Keratinocyte (primary cell): ENCODE measurements at regions not wholly inside any gene's neighbourhood (a gene's known extent, or its start where the extent isn't known, plus 50 kb on each side); places are given as distances from the start of the nearest gene placed in this dataset.

Experiments used
- DNase-seq: peaks from one replicate; pipeline ENCODE4 v3.0.0-alpha.2; 2011; ENCODE audit warnings: low read depth, missing footprints, low spot score
- FAIRE-seq: peaks from 2 replicates; lab custom pipeline; 2011; peaks lifted over from hg19 to GRCh38; lab: Jason Lieb, UNC
- H2AFZ ChIP-seq: 2 replicates; pipeline ENCODE4 v1.6.0; 2012; ENCODE audit warnings: low read length, control low read depth, inconsistent platforms; ENCODE audit not compliant: control insufficient read depth
- H3K27ac ChIP-seq: 2 replicates; pipeline ENCODE4 v1.5.1; 2011; ENCODE audit warnings: low read length; ENCODE audit not compliant: control insufficient read depth, insufficient read depth
- H3K27me3 ChIP-seq: 3 replicates; pipeline ENCODE4 v1.6.0; 2011; ENCODE audit warnings: low read length; ENCODE audit not compliant: control insufficient read depth, insufficient read depth; ENCODE audit errors: extremely low read depth
- H3K36me3 ChIP-seq, 2 experiments: 2 replicates in 1 of 2; 3 replicates in 1 of 2; pipeline ENCODE4 v1.5.1; 2011; ENCODE audit warnings: low read length in 2 of 2, mild to moderate bottlenecking in 1 of 2; ENCODE audit not compliant: control insufficient read depth in 2 of 2, insufficient read depth in 2 of 2; ENCODE audit errors: extremely low read depth in 1 of 2
- H3K4me1 ChIP-seq: 3 replicates; pipeline ENCODE4 v1.5.1; 2011; ENCODE audit warnings: low read length; ENCODE audit not compliant: control insufficient read depth, insufficient read depth; ENCODE audit errors: extremely low read depth
- H3K4me2 ChIP-seq: 3 replicates; pipeline ENCODE4 v1.6.0; 2011; ENCODE audit warnings: low read depth, low read length; ENCODE audit not compliant: control insufficient read depth, insufficient read depth; ENCODE audit errors: extremely low read depth
- H3K4me3 ChIP-seq, 3 experiments: fragments of 200-600 bp in 1 of 3; sonication (generic) in 1 of 3; 2 replicates in 2 of 3; 3 replicates in 1 of 3; pipeline ENCODE4 v1.5.1; 2011 to 2016; ENCODE audit warnings: low read length in 3 of 3, mild to moderate bottlenecking in 3 of 3, control low read depth in 2 of 3, inconsistent platforms in 1 of 3, low read depth in 1 of 3, mixed read lengths in 1 of 3, mixed run types in 1 of 3, moderate library complexity in 1 of 3; ENCODE audit not compliant: control insufficient read depth in 2 of 3, insufficient read depth in 2 of 3; ENCODE audit errors: extremely low read depth in 1 of 3
- H3K79me2 ChIP-seq: 2 replicates; pipeline ENCODE4 v1.6.0; 2012; ENCODE audit warnings: low read length; ENCODE audit not compliant: control insufficient read depth, insufficient read depth
- H3K9ac ChIP-seq: 3 replicates; pipeline ENCODE4 v1.6.0; 2011; ENCODE audit warnings: low read length; ENCODE audit not compliant: control insufficient read depth, insufficient read depth; ENCODE audit errors: extremely low read depth
- H3K9me1 ChIP-seq: 3 replicates; pipeline ENCODE4 v1.6.0; 2011; ENCODE audit warnings: low read length; ENCODE audit not compliant: control insufficient read depth, insufficient read depth; ENCODE audit errors: extremely low read depth
- H3K9me3 ChIP-seq: 2 replicates; pipeline ENCODE4 v1.5.1; 2012; ENCODE audit warnings: low read depth, low read length; ENCODE audit not compliant: control insufficient read depth
- H4K20me1 ChIP-seq: 3 replicates; pipeline ENCODE4 v1.6.0; 2011; ENCODE audit warnings: low read length; ENCODE audit not compliant: control insufficient read depth, insufficient read depth; ENCODE audit errors: extremely low read depth
- CTCF ChIP-seq, 3 experiments: IDR thresholded peaks in 1 of 3; conservative IDR thresholded peaks in 1 of 3; optimal IDR thresholded peaks in 1 of 3; 2 replicates in 2 of 3; 3 replicates in 1 of 3; pipeline versions ENCODE3 to v1.5.1; 2011; ENCODE audit warnings: low read length in 3 of 3, mild to moderate bottlenecking in 3 of 3, moderate library complexity in 2 of 3, control low read depth in 1 of 3, inconsistent platforms in 1 of 3; ENCODE audit not compliant: insufficient read depth in 2 of 3; ENCODE audit errors: extremely low read depth in 1 of 3
- EZH2 ChIP-seq: IDR thresholded peaks from one replicate; pipeline ENCODE4 v1.6.1; 2012; ENCODE audit warnings: inconsistent platforms, mild to moderate bottlenecking, low read length, moderate library complexity
- dilution Hi-C: fragments of 300-500 bp; cut with MboI; formaldehyde crosslinking; loops from one replicate; pipeline ENCODE4 v1.7.0; 2020; ENCODE audit warnings: low sequenced_read_pairs; ENCODE audit not compliant: extremely low pct_ligation_motif_present

GRCh38 chr2:64722291-64723044, 68.8 kb upstream of the SERTAD2 start:
- H3K79me2 ChIP-seq = no peaks in the 10 kb centered on the region
- H3K9me1 ChIP-seq = no peaks in the 10 kb centered on the region
- H3K36me3 ChIP-seq = no peaks in the 10 kb centered on the region
- no peak for TF ChIP-seq CTCF (optimal IDR thresholded peaks at IDR 0.05 in 1 of 3, IDR thresholded peaks at IDR 0.05 in 1 of 3, conservative IDR thresholded peaks at IDR 0.05 in 1 of 3; ENCODE audit: extremely low read depth in 1 of 3, insufficient read depth in 2 of 3, low read length in 3 of 3)
- no peak for TF ChIP-seq EZH2
- H4K20me1 ChIP-seq = no peaks in the 10 kb centered on the region
- H3K27me3 ChIP-seq = no peaks in the 10 kb centered on the region
- peaks cover 4% of the 10 kb centered on the region for H3K4me1 ChIP-seq
- dilution Hi-C loops = no loop called here
- no peaks in the 10 kb centered on the region for H3K9me3 ChIP-seq
- no peak overlapping the region for H3K27ac ChIP-seq
- FAIRE-seq = no peak
- H2AFZ ChIP-seq = no peak overlapping the region
- no peak overlapping the region for H3K4me2 ChIP-seq
- no peak overlapping the region for H3K9ac ChIP-seq
- H3K4me3 ChIP-seq = no peak overlapping the region
- DNase-seq = no peak

GRCh38 chr2:64727013-64727767, 73.5 kb upstream of the SERTAD2 start:
- dilution Hi-C loops = no loop called here
- Histone ChIP-seq H3K4me2 (no peak overlapping the region), H3K27me3 (no peaks in the 10 kb centered on the region), H4K20me1 (no peaks in the 10 kb centered on the region), H3K36me3 (no peaks in the 10 kb centered on the region), H3K79me2 (no peaks in the 10 kb centered on the region), H2AFZ (no peak overlapping the region), H3K4me1 (peaks cover 16% of the 10 kb centered on the region), H3K27ac (no peak overlapping the region), H3K4me3 (no peak overlapping the region), H3K9me3 (no peaks in the 10 kb centered on the region), H3K9me1 (no peaks in the 10 kb centered on the region), H3K9ac (no peak overlapping the region)
- peak; percentile 59 for FAIRE-seq
- TF ChIP-seq CTCF (optimal IDR thresholded peaks at IDR 0.05 in 1 of 3, IDR thresholded peaks at IDR 0.05 in 1 of 3, conservative IDR thresholded peaks at IDR 0.05 in 1 of 3; ENCODE audit: extremely low read depth in 1 of 3, insufficient read depth in 2 of 3, low read length in 3 of 3) = no peak
- no peak for TF ChIP-seq EZH2
- DNase-seq = no peak
